ENCODE measurements at regions not wholly inside any gene's neighbourhood (a gene's known extent, or its start where the extent isn't known, plus 50 kb on each side); places are given as distances from the start of the nearest gene placed in this dataset.

DNA sequence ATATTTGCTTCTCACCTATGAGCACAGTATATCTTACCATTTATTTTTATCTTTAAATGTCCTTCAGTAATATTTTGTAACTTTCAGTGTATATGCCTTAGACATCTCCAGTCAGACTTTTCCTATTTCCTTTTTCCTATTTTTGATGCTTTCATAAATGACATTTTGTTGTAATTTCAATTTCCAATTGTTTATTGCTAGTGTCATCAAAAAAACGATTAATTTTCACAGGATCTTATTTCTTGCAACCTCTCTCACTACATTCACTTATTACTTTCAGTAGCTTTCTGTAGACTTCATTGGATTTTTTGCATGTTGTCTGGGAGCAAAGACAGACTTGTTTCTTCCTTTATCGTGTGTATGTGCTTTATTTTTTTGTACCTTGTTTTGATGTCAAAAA lies 602.4 kb downstream of the AJAP1 start:
- DNase-seq (ENCODE audit: low read depth): no peak
- TF ChIP-seq, protein P1, sequence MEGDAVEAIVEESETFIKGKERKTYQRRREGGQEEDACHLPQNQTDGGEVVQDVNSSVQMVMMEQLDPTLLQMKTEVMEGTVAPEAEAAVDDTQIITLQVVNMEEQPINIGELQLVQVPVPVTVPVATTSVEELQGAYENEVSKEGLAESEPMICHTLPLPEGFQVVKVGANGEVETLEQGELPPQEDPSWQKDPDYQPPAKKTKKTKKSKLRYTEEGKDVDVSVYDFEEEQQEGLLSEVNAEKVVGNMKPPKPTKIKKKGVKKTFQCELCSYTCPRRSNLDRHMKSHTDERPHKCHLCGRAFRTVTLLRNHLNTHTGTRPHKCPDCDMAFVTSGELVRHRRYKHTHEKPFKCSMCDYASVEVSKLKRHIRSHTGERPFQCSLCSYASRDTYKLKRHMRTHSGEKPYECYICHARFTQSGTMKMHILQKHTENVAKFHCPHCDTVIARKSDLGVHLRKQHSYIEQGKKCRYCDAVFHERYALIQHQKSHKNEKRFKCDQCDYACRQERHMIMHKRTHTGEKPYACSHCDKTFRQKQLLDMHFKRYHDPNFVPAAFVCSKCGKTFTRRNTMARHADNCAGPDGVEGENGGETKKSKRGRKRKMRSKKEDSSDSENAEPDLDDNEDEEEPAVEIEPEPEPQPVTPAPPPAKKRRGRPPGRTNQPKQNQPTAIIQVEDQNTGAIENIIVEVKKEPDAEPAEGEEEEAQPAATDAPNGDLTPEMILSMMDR (conservative IDR thresholded peaks at IDR 0.05; ENCODE audit: low read length): no peak
- H3K4me3 ChIP-seq (ENCODE audit: low read length): no peak overlapping the region

DNA sequence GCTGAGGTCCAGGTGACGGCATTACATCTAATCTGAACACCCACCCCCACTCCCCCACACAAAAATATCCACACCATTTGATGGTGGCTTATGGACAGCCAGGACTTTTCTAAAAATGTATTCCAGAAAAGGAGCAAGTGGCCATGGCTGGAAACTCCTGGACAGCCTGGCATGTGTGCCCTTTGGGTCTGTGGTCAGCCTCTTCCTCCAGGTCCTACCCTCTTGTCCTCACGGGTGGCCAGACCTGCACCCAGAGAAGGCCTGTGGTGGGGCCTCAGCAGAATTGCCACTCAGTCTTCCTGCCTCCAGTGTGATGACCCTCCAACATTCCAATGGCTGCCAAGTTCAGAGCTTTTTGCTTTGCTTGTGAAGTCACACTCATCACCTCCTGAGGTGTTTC lies 600.6 kb downstream of the AJAP1 start:
- TF ChIP-seq, protein P1 (conservative IDR thresholded peaks at IDR 0.05; ENCODE audit: low read length): no peak
- no peak for DNase-seq (ENCODE audit: low read depth)
- no peak overlapping the region for H3K4me3 ChIP-seq (ENCODE audit: low read length)

DNA sequence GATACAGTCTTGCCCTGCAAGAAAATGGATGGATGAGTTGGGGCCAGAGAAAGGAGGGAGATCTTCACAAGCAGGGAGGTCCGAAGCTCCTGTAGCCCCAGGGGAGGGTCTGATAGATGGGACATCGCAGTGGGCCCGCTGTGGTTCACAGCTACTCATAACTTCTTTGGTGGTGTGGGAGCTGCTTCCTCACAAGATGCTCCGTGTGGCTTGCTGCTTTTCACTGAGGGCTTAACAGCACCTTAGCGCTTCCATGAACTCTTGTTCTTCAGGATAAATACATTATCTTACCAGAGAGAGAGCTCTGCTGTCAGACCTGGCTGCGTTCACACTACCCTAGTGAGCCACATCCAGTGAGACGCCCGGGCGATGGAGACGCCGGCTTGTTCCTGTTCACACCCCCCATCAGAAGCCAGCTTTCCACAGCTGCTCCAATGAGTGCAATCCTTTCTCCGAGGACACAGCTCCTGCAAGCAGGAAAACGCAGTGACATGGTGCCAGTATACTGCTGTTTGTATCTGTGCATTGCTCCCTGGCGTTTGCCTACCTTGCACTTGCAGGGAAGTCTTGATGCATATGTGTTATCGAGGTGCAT lies 599.8 kb downstream of the AJAP1 start:
- no peak for DNase-seq (ENCODE audit: low read depth)
- H3K4me3 ChIP-seq (ENCODE audit: low read length): no peak overlapping the region
- TF ChIP-seq, protein P1 (conservative IDR thresholded peaks at IDR 0.05; ENCODE audit: low read length): no peak

DNA sequence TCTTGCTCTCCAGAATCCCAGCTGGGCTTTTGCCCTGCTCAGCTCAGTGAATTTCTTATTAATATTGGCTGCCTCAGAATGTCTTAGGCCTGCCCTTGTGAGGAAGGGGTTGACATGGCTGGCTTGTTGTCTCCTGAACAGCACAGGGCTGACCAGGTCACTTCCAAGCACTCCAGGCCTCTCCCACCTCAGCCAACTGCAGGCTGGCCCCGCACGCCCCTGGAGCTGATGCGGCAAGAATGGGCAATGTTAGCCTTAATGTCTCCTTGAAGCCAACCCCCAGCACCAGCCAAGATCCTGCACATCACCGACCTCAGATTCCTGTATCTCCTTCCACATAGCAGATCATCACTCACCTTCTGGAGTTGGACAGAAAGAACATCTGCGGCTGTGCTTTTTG lies 598.6 kb downstream of the AJAP1 start:
- no peak overlapping the region for H3K4me3 ChIP-seq (ENCODE audit: low read length)
- DNase-seq (ENCODE audit: low read depth): no peak
- TF ChIP-seq, protein P1 (conservative IDR thresholded peaks at IDR 0.05; ENCODE audit: low read length): no peak

DNA sequence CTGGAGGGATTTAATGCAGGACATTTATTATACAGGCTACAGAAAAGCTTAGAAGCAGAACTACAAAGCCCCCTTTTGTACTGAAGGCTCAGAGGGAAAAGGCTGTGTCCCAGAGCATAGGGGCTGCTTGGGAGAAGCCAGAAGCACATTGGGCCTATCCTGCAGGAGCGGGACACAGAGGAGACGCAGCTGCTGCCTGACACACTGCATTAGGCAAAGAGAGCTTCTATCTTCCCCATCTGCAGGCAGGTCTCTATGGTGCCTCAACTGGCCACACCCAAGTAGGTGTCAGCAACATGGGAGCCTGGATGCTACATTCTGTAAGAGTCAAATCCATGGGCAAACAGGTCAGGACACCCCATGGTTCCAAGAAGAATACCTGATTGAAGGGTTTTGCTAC lies 595.9 kb downstream of the AJAP1 start:
- TF ChIP-seq, protein P1 (conservative IDR thresholded peaks at IDR 0.05; ENCODE audit: low read length): no peak
- no peak overlapping the region for H3K4me3 ChIP-seq (ENCODE audit: low read length)
- no peak for DNase-seq (ENCODE audit: low read depth)

DNA sequence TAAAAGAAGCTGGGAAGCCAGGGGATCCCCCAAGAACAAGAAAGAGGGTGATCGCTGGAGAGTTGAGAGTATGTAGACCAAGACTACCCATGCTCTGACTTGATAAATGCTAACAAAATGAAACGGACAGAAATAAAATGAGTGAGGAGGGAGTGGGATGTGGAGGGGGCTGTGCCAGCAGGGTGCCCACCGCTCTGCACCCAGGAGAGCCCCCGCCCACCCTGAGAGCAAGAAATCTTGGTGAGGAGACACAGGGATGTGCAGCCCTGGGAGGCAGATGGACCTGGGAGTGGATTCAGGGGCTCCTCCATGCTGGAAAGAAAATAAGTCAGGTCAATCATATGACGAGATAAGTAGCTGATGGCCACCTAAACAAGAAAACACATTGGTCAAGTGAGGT lies 590.9 kb downstream of the AJAP1 start:
- TF ChIP-seq, protein P1 (conservative IDR thresholded peaks at IDR 0.05; ENCODE audit: low read length): no peak
- no peak overlapping the region for H3K4me3 ChIP-seq (ENCODE audit: low read length)
- no peak for DNase-seq (ENCODE audit: low read depth)

DNA sequence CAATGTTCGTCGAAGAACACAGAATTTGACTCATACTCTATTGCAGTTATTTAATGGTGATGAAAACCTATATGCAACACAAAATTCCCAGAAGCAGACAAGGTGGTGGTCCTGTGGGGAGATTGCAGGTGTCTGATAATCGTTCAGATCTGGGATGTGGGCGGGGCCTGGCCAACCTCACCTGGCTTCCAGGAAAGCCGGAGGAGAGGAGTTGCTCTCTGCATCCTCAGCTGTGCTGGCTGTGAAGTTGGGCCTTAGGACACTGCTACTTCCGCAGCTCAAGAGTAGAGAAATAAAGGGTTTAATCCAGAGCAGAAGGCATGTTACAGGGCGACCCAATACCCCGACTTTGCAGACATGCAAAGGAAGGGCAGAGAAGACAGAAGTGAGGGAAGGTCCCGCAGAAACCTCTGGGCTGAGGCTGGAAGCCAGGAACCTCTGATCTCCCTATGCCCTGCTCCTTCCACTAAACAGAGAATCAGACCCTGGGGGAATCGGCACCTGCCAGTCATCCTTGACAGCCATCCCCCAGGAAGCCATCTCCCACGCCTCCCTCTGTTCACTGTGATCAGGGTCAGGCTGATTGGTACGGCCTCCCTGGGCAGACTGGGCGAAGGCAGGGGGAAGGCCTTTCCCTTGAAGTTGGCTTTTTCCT lies 590.3 kb downstream of the AJAP1 start:
- TF ChIP-seq, protein P1 (conservative IDR thresholded peaks at IDR 0.05; ENCODE audit: low read length): no peak
- DNase-seq (ENCODE audit: low read depth): no peak
- no peak overlapping the region for H3K4me3 ChIP-seq (ENCODE audit: low read length)
